Myocyte (in vitro differentiated cells): ENCODE measurements at regions not wholly inside any gene's neighbourhood (a gene's known extent, or its start where the extent isn't known, plus 50 kb on each side); places are given as distances from the start of the nearest gene placed in this dataset.
"Not testable (repeated sequence)": the region's sequence is repeated elsewhere in the genome, so short reads cannot be mapped to it uniquely, and the experiment has no call there.

Source experiments
- DNase-seq: peaks from one replicate; pipeline ENCODE4 v3.0.0-alpha.2; 2012; ENCODE audit warnings: low read depth

- DNase-seq = no peak
Observed at GRCh38 chr13:87736849-87737385, 65.7 kb downstream of the SLITRK5 start.

- no peak for DNase-seq
Observed at GRCh38 chr13:87754097-87754496, 82.9 kb downstream of the SLITRK5 start.

GRCh38 chr13:87769445-87769844 is 98.3 kb downstream of the SLITRK5 start:
- DNase-seq = no peak

- DNase-seq = no peak
Observed at GRCh38 chr13:87777387-87777786, 106.2 kb downstream of the SLITRK5 start.

GRCh38 chr13:87778128-87778527 is 107.0 kb downstream of the SLITRK5 start:
- no peak for DNase-seq

- no peak for DNase-seq
Observed at GRCh38 chr13:87779426-87779825, 108.3 kb downstream of the SLITRK5 start.

GRCh38 chr13:87783366-87783765 is 112.2 kb downstream of the SLITRK5 start:
- no peak for DNase-seq

GRCh38 chr13:87788363-87788762 is 117.2 kb downstream of the SLITRK5 start:
- DNase-seq = no peak

- no peak for DNase-seq
Observed at GRCh38 chr13:87792878-87793277, 121.7 kb downstream of the SLITRK5 start.

GRCh38 chr13:87798536-87798935 is 127.4 kb downstream of the SLITRK5 start:
- no peak for DNase-seq

GRCh38 chr13:87810391-87810801 is 139.2 kb downstream of the SLITRK5 start:
- no peak for DNase-seq

- no peak for DNase-seq
Observed at GRCh38 chr13:87810920-87811344, 139.8 kb downstream of the SLITRK5 start.

- DNase-seq = no peak
Observed at GRCh38 chr13:87814403-87814802, 143.2 kb downstream of the SLITRK5 start.

- DNase-seq = no peak
Observed at GRCh38 chr13:87820241-87820640, 149.1 kb downstream of the SLITRK5 start.

- no peak for DNase-seq
Observed at GRCh38 chr13:87821512-87821911, 150.3 kb downstream of the SLITRK5 start.

- not testable (repeated sequence) for DNase-seq
Observed at GRCh38 chr13:87826301-87826700, 155.1 kb downstream of the SLITRK5 start.

GRCh38 chr13:87827479-87827878 is 156.3 kb downstream of the SLITRK5 start:
- no peak for DNase-seq

GRCh38 chr13:87837522-87837921 is 166.4 kb downstream of the SLITRK5 start:
- no peak for DNase-seq

- no peak for DNase-seq
Observed at GRCh38 chr13:87837946-87838345, 166.8 kb downstream of the SLITRK5 start.

GRCh38 chr13:87851410-87851809 is 180.2 kb downstream of the SLITRK5 start:
- DNase-seq = no peak

- DNase-seq = no peak
Observed at GRCh38 chr13:87855553-87855952, 184.4 kb downstream of the SLITRK5 start.

- no peak for DNase-seq
Observed at GRCh38 chr13:87859261-87859660, 188.1 kb downstream of the SLITRK5 start.

GRCh38 chr13:87867426-87867825 is 196.3 kb downstream of the SLITRK5 start:
- no peak for DNase-seq

GRCh38 chr13:87868731-87869130 is 197.6 kb downstream of the SLITRK5 start:
- DNase-seq = no peak
